CD14-positive monocyte (primary cell): ENCODE measurements at regions not wholly inside any gene's neighbourhood (a gene's known extent, or its start where the extent isn't known, plus 50 kb on each side); places are given as distances from the start of the nearest gene placed in this dataset.

ENCODE experiments used
- DNase-seq, 3 donors: peaks; one replicate each; pipeline ENCODE4 v3.0.0-alpha.2; 2011 to 2022
- H2AFZ ChIP-seq: 2 replicates; pipeline ENCODE4 v1.6.0; 2012; ENCODE audit warnings: mild to moderate bottlenecking, low read depth, low read length, inconsistent platforms; ENCODE audit not compliant: insufficient read depth, poor library complexity, severe bottlenecking
- H3K27ac ChIP-seq, 2 donors: 1 replicate in 1 of 2; 2 replicates in 1 of 2; pipeline ENCODE4 v1.5.1; 2012 to 2013; ENCODE audit warnings: low read length in 2 of 2, control low read depth in 1 of 2, inconsistent platforms in 1 of 2, low read depth in 1 of 2, mild to moderate bottlenecking in 1 of 2
- H3K27me3 ChIP-seq, 2 donors: one replicate each; pipeline versions ENCODE4 v1.6.0 to v1.6.1; 2011 to 2013; ENCODE audit warnings: low read length in 2 of 2; ENCODE audit not compliant: control insufficient read depth in 2 of 2, insufficient read depth in 2 of 2
- H3K36me3 ChIP-seq, 2 donors: replicated peaks in 1 of 2; 1 replicate in 1 of 2; 2 replicates in 1 of 2; pipeline versions ENCODE4 v1.5.1 to v1.6.1; 2012 to 2013; ENCODE audit warnings: low read length in 2 of 2, control low read depth in 1 of 2, inconsistent platforms in 1 of 2, mild to moderate bottlenecking in 1 of 2; ENCODE audit not compliant: insufficient read depth in 2 of 2, control insufficient read depth in 1 of 2
- H3K4me1 ChIP-seq, 2 donors: 1 replicate in 1 of 2; 2 replicates in 1 of 2; pipeline versions ENCODE4 v1.5.1 to v1.6.1; 2012 to 2013; ENCODE audit warnings: low read length in 2 of 2, control low read depth in 1 of 2, inconsistent platforms in 1 of 2, mild to moderate bottlenecking in 1 of 2, moderate library complexity in 1 of 2; ENCODE audit not compliant: insufficient read depth in 2 of 2, control insufficient read depth in 1 of 2
- H3K4me2 ChIP-seq: replicated peaks from 2 replicates; pipeline ENCODE3; 2012; ENCODE audit warnings: low read length, moderate library complexity, mild to moderate bottlenecking; ENCODE audit not compliant: poor library complexity, severe bottlenecking; ENCODE audit errors: extremely low read depth
- H3K4me3 ChIP-seq, 3 experiments: fragments of 200-600 bp in 1 of 3; sonication (generic) in 1 of 3; replicated peaks in 1 of 3; 1 replicate in 2 of 3; 2 replicates in 1 of 3; pipeline ENCODE4 v1.5.1; 2011 to 2013; ENCODE audit warnings: low read length in 3 of 3, mild to moderate bottlenecking in 3 of 3, control low read depth in 2 of 3, low read depth in 2 of 3, inconsistent platforms in 1 of 3, moderate library complexity in 1 of 3
- H3K79me2 ChIP-seq: 2 replicates; pipeline ENCODE4 v1.6.0; 2012; ENCODE audit warnings: mild to moderate bottlenecking, control low read depth, inconsistent platforms, low read length, moderate library complexity; ENCODE audit not compliant: insufficient read depth
- H3K9ac ChIP-seq: 2 replicates; pipeline ENCODE4 v1.6.0; 2017; ENCODE audit warnings: low read length, mild to moderate bottlenecking; ENCODE audit not compliant: insufficient read depth, poor library complexity, severe bottlenecking
- H3K9me3 ChIP-seq, 2 donors: replicated peaks in 1 of 2; 1 replicate in 1 of 2; 2 replicates in 1 of 2; pipeline versions ENCODE4 v1.5.1 to v1.6.1; 2012 to 2013; ENCODE audit warnings: low read length in 2 of 2, control low read depth in 1 of 2; ENCODE audit not compliant: control insufficient read depth in 1 of 2, insufficient read depth in 1 of 2
- H4K20me1 ChIP-seq: 2 replicates; pipeline ENCODE4 v1.6.0; 2012; ENCODE audit warnings: mild to moderate bottlenecking, low read length, control low read depth, moderate library complexity; ENCODE audit not compliant: insufficient read depth
- H3K27ac Mint-ChIP-seq, 7 donors: one replicate each; pipeline ENCODE4 v1.8.0; 2020; ENCODE audit warnings: mild to moderate bottlenecking in 7 of 7, mixed read lengths in 7 of 7, moderate library complexity in 6 of 7, inconsistent platforms in 2 of 7
- H3K27me3 Mint-ChIP-seq, 3 donors: one replicate each; pipeline ENCODE4 v1.8.0; 2021 to 2022; ENCODE audit warnings: low read depth in 3 of 3, mild to moderate bottlenecking in 3 of 3, mixed read lengths in 3 of 3, moderate library complexity in 3 of 3, inconsistent platforms in 1 of 3
- H3K36me3 Mint-ChIP-seq, 2 donors: one replicate each; pipeline ENCODE4 v1.8.0; 2020; ENCODE audit warnings: mixed read lengths in 2 of 2, inconsistent platforms in 1 of 2, mild to moderate bottlenecking in 1 of 2
- H3K4me1 Mint-ChIP-seq: one replicate; pipeline ENCODE4 v1.8.0; 2020; ENCODE audit warnings: mild to moderate bottlenecking, mixed read lengths
- H3K4me3 Mint-ChIP-seq, 2 donors: one replicate each; pipeline ENCODE4 v1.8.0; 2020; ENCODE audit warnings: mild to moderate bottlenecking in 2 of 2, mixed read lengths in 2 of 2, moderate library complexity in 1 of 2
- H3K9me3 Mint-ChIP-seq, 7 donors: one replicate each; pipeline ENCODE4 v1.8.0; 2020 to 2022; ENCODE audit warnings: mixed read lengths in 7 of 7, mild to moderate bottlenecking in 6 of 7, moderate library complexity in 6 of 7, inconsistent platforms in 2 of 7
- WGBS: methylation state at CpG from one replicate; pipeline ENCODE4 v1.1.5; 2013; ENCODE audit warnings: missing lambda C conversion rate; ENCODE audit not compliant: insufficient coverage; 5-methylcytosine and 5-hydroxymethylcytosine counted together
- intact Hi-C, 2 donors: fragments of 100-400 bp; cut with micrococcal nuclease; formaldehyde crosslinking; loops; one replicate each; pipeline versions ENCODE4 v1.15.0 to v1.15.1; 2023
- TF ChIP-seq, protein P1 (sequence below): fragments of 200-600 bp; IDR thresholded peaks from one replicate; pipeline ENCODE4 v1.8.0; 2022; ENCODE audit warnings: antibody characterized with exemption, mild to moderate bottlenecking

DNA sequence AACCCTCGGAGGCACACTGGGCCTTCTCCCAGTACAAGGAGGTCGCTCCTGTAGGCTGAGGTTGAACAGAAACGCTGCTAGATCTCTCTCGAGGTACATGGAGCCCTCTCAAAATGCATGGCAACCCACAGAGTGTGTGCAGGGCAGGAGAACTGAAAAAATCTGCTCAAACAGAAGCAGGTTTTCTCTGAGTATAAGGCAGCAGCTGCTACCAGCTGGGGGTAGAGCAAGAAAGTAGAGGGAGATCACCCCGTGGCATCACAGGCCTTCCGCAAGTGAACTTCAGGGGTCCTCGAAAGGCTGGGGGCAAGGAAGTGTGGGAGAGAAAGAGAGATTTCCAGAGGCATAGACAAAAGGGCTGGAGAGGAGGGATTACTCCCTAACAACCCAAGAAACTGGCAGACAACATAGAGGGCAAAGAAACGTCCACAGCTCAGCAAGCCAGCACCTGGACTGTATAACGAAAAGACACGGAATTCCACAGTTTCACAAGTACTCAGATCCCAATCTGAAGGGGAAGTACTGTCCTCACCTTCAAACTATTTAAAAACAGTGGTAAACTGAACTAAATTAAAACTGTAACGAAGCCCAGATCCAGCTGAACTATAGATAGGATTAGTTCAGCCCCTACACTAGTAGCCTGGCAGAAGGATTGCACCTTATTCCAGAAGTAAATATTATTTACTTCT, 299.2 kb downstream of the IPMK start:
- Mint-ChIP-seq H3K27ac (no peak overlapping the region), H3K4me1 (no peaks in the 10 kb centered on the region), H3K27me3 (no peaks in the 10 kb centered on the region), H3K4me3 (no peak overlapping the region), H3K9me3 (peaks cover 0 to 11% (median 1%) of the 10 kb centered on the region in 7 donors), H3K36me3 (no peaks in the 10 kb centered on the region)
- no peaks in the 10 kb centered on the region for H3K36me3 ChIP-seq
- no peak overlapping the region for H3K27ac ChIP-seq
- H4K20me1 ChIP-seq: no peaks in the 10 kb centered on the region
- no peak overlapping the region for H3K4me2 ChIP-seq
- peaks cover 5% of the 10 kb centered on the region in 2 donors for H3K9me3 ChIP-seq
- TF ChIP-seq, protein P1, sequence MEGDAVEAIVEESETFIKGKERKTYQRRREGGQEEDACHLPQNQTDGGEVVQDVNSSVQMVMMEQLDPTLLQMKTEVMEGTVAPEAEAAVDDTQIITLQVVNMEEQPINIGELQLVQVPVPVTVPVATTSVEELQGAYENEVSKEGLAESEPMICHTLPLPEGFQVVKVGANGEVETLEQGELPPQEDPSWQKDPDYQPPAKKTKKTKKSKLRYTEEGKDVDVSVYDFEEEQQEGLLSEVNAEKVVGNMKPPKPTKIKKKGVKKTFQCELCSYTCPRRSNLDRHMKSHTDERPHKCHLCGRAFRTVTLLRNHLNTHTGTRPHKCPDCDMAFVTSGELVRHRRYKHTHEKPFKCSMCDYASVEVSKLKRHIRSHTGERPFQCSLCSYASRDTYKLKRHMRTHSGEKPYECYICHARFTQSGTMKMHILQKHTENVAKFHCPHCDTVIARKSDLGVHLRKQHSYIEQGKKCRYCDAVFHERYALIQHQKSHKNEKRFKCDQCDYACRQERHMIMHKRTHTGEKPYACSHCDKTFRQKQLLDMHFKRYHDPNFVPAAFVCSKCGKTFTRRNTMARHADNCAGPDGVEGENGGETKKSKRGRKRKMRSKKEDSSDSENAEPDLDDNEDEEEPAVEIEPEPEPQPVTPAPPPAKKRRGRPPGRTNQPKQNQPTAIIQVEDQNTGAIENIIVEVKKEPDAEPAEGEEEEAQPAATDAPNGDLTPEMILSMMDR: no peak
- intact Hi-C loops: no loop called here
- H3K4me1 ChIP-seq: no peaks in the 10 kb centered on the region
- DNase-seq: no peak
- no peaks in the 10 kb centered on the region for H3K27me3 ChIP-seq
- no peak overlapping the region for H3K4me3 ChIP-seq
- 85% methylated on average over 5 of the region's 11 CpGs for WGBS
- no peak overlapping the region for H2AFZ ChIP-seq
- H3K9ac ChIP-seq: no peak overlapping the region
- H3K79me2 ChIP-seq: no peaks in the 10 kb centered on the region

DNA sequence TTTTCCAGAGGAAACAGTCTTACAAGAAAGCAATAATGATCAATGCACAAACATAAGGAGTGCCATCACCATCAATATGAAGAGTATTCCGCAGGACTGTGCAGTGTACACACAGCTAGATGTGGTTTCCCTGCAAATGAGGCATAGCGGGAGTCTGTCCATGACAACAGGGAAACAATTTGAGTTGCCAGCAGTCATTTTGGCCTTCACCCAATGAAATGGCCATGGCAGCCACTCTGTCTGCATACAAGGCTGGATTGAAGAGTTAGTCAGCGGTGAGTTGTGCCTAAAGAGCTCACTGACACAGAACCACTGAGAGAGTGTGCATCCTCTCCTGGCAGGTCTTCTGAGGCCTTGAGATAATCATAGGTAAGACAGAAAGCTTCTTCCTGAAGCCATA, 303.3 kb downstream of the IPMK start:
- H3K9ac ChIP-seq: no peak overlapping the region
- Mint-ChIP-seq H3K9me3 (peaks cover 0 to 6% (median 2%) of the 10 kb centered on the region in 7 donors), H3K4me1 (no peaks in the 10 kb centered on the region), H3K36me3 (no peaks in the 10 kb centered on the region), H3K27ac (no peak overlapping the region), H3K27me3 (no peaks in the 10 kb centered on the region), H3K4me3 (no peak overlapping the region)
- intact Hi-C loops: no loop called here
- WGBS: 88% methylated on average over 2 of the region's 3 CpGs
- H2AFZ ChIP-seq: no peak overlapping the region
- no peaks in the 10 kb centered on the region for H3K36me3 ChIP-seq
- no peaks in the 10 kb centered on the region for H3K27me3 ChIP-seq
- TF ChIP-seq, protein P1: no peak
- no peak overlapping the region for H3K4me2 ChIP-seq
- H3K79me2 ChIP-seq: no peaks in the 10 kb centered on the region
- no peak overlapping the region for H3K4me3 ChIP-seq
- no peaks in the 10 kb centered on the region for H3K4me1 ChIP-seq
- peaks cover 5% of the 10 kb centered on the region in 2 donors for H3K9me3 ChIP-seq
- DNase-seq: no peak
- no peaks in the 10 kb centered on the region for H4K20me1 ChIP-seq
- H3K27ac ChIP-seq: no peak overlapping the region
